ENCODE measurements at regions not wholly inside any gene's neighbourhood (a gene's known extent, or its start where the extent isn't known, plus 50 kb on each side); places are given as distances from the start of the nearest gene placed in this dataset.

DNA sequence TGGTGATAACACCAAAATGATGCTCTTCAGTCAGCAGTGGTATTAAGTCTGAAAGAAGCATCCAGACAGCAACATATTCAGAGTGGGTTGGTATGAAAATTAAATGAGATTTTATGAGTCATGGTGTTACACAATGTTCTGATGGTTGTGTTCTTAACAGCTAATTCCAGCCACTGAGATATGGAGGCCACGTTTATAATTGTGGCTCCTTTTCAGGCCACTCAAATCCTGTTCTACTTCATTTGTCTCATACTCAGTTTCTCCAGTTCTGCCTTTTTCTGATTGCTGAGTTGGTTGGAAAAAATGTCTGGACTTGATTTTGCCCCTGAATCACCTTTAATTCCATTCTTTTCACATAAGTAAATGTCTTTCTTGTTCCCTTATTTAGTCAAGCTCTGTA is 162.7 kb upstream of the COL3A1 start:
- TF ChIP-seq, protein P1, sequence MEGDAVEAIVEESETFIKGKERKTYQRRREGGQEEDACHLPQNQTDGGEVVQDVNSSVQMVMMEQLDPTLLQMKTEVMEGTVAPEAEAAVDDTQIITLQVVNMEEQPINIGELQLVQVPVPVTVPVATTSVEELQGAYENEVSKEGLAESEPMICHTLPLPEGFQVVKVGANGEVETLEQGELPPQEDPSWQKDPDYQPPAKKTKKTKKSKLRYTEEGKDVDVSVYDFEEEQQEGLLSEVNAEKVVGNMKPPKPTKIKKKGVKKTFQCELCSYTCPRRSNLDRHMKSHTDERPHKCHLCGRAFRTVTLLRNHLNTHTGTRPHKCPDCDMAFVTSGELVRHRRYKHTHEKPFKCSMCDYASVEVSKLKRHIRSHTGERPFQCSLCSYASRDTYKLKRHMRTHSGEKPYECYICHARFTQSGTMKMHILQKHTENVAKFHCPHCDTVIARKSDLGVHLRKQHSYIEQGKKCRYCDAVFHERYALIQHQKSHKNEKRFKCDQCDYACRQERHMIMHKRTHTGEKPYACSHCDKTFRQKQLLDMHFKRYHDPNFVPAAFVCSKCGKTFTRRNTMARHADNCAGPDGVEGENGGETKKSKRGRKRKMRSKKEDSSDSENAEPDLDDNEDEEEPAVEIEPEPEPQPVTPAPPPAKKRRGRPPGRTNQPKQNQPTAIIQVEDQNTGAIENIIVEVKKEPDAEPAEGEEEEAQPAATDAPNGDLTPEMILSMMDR (conservative IDR thresholded peaks at IDR 0.05) = no peak
- no peak for TF ChIP-seq EZH2 (IDR thresholded peaks at IDR 0.05; ENCODE audit: low read depth)
